DOHH2 (cell line): ENCODE measurements at regions not wholly inside any gene's neighbourhood (a gene's known extent, or its start where the extent isn't known, plus 50 kb on each side); places are given as distances from the start of the nearest gene placed in this dataset.

ENCODE experiments used
- EZH2phosphoT487 ChIP-seq: fragments of 200-600 bp; sonication (generic); IDR thresholded peaks from 2 replicates; pipeline ENCODE4 v1.6.1; 2017; ENCODE audit warnings: borderline replicate concordance, mild to moderate bottlenecking, antibody characterized with exemption, low read length, moderate library complexity, mixed read lengths
- TF ChIP-seq, protein P1 (sequence below): fragments of 200-600 bp; sonication (generic); IDR thresholded peaks from one replicate; pipeline ENCODE4 v1.5.1; 2014; ENCODE audit warnings: antibody characterized with exemption, mild to moderate bottlenecking, low read depth, low read length; ENCODE audit not compliant: poor library complexity, severe bottlenecking

DNA sequence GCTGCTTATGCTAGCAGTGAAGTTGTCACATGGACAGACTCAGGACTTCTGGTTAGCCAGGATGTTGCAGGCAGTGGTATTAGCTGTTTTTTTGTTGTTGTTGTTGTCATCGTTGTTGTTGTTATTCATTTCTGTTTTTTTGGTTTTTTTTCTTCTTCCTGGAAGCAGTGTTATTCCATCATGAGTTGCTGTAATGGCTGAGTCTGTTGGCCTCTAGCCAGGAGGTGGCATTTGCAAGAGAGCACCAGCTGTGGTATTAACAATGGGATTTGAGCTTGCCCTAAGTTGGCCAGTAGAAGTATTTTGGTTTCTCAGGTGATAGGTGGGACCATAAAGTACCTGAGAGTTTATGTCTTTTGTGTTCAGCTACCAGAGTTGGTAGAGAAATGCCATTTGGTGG lies 561.1 kb downstream of the KCTD16 start:
- TF ChIP-seq, protein P1, sequence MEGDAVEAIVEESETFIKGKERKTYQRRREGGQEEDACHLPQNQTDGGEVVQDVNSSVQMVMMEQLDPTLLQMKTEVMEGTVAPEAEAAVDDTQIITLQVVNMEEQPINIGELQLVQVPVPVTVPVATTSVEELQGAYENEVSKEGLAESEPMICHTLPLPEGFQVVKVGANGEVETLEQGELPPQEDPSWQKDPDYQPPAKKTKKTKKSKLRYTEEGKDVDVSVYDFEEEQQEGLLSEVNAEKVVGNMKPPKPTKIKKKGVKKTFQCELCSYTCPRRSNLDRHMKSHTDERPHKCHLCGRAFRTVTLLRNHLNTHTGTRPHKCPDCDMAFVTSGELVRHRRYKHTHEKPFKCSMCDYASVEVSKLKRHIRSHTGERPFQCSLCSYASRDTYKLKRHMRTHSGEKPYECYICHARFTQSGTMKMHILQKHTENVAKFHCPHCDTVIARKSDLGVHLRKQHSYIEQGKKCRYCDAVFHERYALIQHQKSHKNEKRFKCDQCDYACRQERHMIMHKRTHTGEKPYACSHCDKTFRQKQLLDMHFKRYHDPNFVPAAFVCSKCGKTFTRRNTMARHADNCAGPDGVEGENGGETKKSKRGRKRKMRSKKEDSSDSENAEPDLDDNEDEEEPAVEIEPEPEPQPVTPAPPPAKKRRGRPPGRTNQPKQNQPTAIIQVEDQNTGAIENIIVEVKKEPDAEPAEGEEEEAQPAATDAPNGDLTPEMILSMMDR: no peak
- no peak for TF ChIP-seq EZH2phosphoT487
